ENCODE measurements at regions not wholly inside any gene's neighbourhood (a gene's known extent, or its start where the extent isn't known, plus 50 kb on each side); places are given as distances from the start of the nearest gene placed in this dataset.

GRCh38 chr4:12852338-12853307 is 631.5 kb downstream of the RAB28 start:
- 28% methylated on average over 8 of the region's 8 CpGs for WGBS

GRCh38 chr4:12846368-12846767 is 637.8 kb downstream of the RAB28 start:
- no peak for DNase-seq (ENCODE audit: low spot score)
- H3K27me3 ChIP-seq (ENCODE audit: control insufficient read depth in 4 of 4, insufficient read depth in 4 of 4, low read length in 3 of 4) = no peaks in the 10 kb centered on the region
- H3K36me3 ChIP-seq (ENCODE audit: control insufficient read depth in 4 of 4, insufficient read depth in 3 of 4, low read depth in 1 of 4, low read length in 3 of 4) = no peaks in the 10 kb centered on the region
- no peaks in the 10 kb centered on the region for H3K9me3 ChIP-seq (ENCODE audit: control insufficient read depth in 4 of 4, low read length in 3 of 4)
- no peak overlapping the region for H3K27ac ChIP-seq (ENCODE audit: low read depth in 1 of 2, low read length in 2 of 2)
- no peak overlapping the region for H3K4me3 ChIP-seq (ENCODE audit: low read depth in 1 of 3, low read length in 3 of 3)
- 28% methylated on average over 4 of the region's 4 CpGs for WGBS
- no peak overlapping the region for H3K9ac ChIP-seq (ENCODE audit: low read depth in 1 of 2, low read length in 2 of 2)
- peaks cover 0 to 4% (median 2%) of the 10 kb centered on the region in 4 donors for H3K4me1 ChIP-seq (ENCODE audit: control insufficient read depth in 4 of 4, insufficient read depth in 4 of 4, low read length in 3 of 4)
- TF ChIP-seq TAF1 (conservative IDR thresholded peaks at IDR 0.05) (no peak), REST (IDR thresholded peaks at IDR 0.05) (no peak), NR2F2 (IDR thresholded peaks at IDR 0.05) (no peak), FOXA1 (IDR thresholded peaks at IDR 0.05) (no peak), HNF4G (IDR thresholded peaks at IDR 0.05) (no peak), EGR1 (IDR thresholded peaks at IDR 0.05; ENCODE audit: low read depth in 2 of 2) (no peak), RAD21 (IDR thresholded peaks at IDR 0.05) (no peak), ATF3 (IDR thresholded peaks at IDR 0.05) (no peak), SP1 (IDR thresholded peaks at IDR 0.05) (no peak), CTCF (IDR thresholded peaks at IDR 0.05; ENCODE audit: low read depth, low read length, missing input control) (no peak), RXRA (IDR thresholded peaks at IDR 0.05) (no peak), HNF4A (conservative IDR thresholded peaks at IDR 0.05) (no peak), ZBTB33 (IDR thresholded peaks at IDR 0.05) (no peak), MAX (IDR thresholded peaks at IDR 0.05) (no peak), YY1 (IDR thresholded peaks at IDR 0.05) (no peak)

More at GRCh38 chr4:12852338-12853307, 631.5 kb downstream of the RAB28 start:
- H3K27ac ChIP-seq (ENCODE audit: low read depth in 1 of 2, low read length in 2 of 2) = no peak overlapping the region
- peak overlapping the region in 1 of 2 donors; percentile 66 for H3K9ac ChIP-seq (ENCODE audit: low read depth in 1 of 2, low read length in 2 of 2)
- H3K27me3 ChIP-seq (ENCODE audit: control insufficient read depth in 4 of 4, insufficient read depth in 4 of 4, low read length in 3 of 4) = no peaks in the 10 kb centered on the region
- TF ChIP-seq JUND (IDR thresholded peaks at IDR 0.05) (no peak), RAD21 (IDR thresholded peaks at IDR 0.05) (peak; percentile 98), CTCF (IDR thresholded peaks at IDR 0.05; ENCODE audit: low read depth, low read length, missing input control) (peak; percentile 66), ATF3 (IDR thresholded peaks at IDR 0.05) (peak; percentile 80), HNF4A (conservative IDR thresholded peaks at IDR 0.05) (peak in 1 of 2 donors; percentile 37), RXRA (IDR thresholded peaks at IDR 0.05) (no peak), NR2F2 (IDR thresholded peaks at IDR 0.05) (peak; percentile 13)
- H3K4me3 ChIP-seq (ENCODE audit: low read depth in 1 of 3, low read length in 3 of 3) = no peak overlapping the region
- H3K36me3 ChIP-seq (ENCODE audit: control insufficient read depth in 4 of 4, insufficient read depth in 3 of 4, low read depth in 1 of 4, low read length in 3 of 4) = no peaks in the 10 kb centered on the region
- H3K4me1 ChIP-seq (ENCODE audit: control insufficient read depth in 4 of 4, insufficient read depth in 4 of 4, low read length in 3 of 4) = peaks cover 0 to 7% (median 0%) of the 10 kb centered on the region in 4 donors
- DNase-seq (ENCODE audit: low spot score) = no peak
- H3K9me3 ChIP-seq (ENCODE audit: control insufficient read depth in 4 of 4, low read length in 3 of 4) = no peaks in the 10 kb centered on the region
